Uterus (tissue), 3 donors: ENCODE measurements at regions not wholly inside any gene's neighbourhood (a gene's known extent, or its start where the extent isn't known, plus 50 kb on each side); places are given as distances from the start of the nearest gene placed in this dataset.

ENCODE experiments used
- DNase-seq, 2 donors: peaks; one replicate each; pipeline ENCODE4 v3.0.0-alpha.2; 2019 to 2020
- H3K27ac ChIP-seq, 2 donors: fragments of 200-600 bp; sonication (generic); 1 replicate in 1 of 2; 2 replicates in 1 of 2; pipeline ENCODE4 v1.5.1; 2016 to 2018
- H3K27me3 ChIP-seq, 2 donors: fragments of 200-600 bp; sonication (generic); one replicate each; pipeline ENCODE4 v1.5.1; 2018 to 2019; ENCODE audit warnings: control low read depth in 1 of 2
- H3K36me3 ChIP-seq, 2 donors: fragments of 200-600 bp; sonication (generic); one replicate each; pipeline ENCODE4 v1.5.1; 2019; ENCODE audit warnings: control low read depth in 1 of 2
- H3K4me1 ChIP-seq, 2 donors: fragments of 200-600 bp; sonication (generic); one replicate each; pipeline ENCODE4 v1.5.1; 2018 to 2019; ENCODE audit warnings: control low read depth in 1 of 2
- H3K4me3 ChIP-seq, 2 donors: fragments of 200-600 bp; sonication (generic); 1 replicate in 1 of 2; 2 replicates in 1 of 2; pipeline ENCODE4 v1.5.1; 2018 to 2019; ENCODE audit warnings: mild to moderate bottlenecking in 1 of 2
- H3K9me3 ChIP-seq, 2 donors: fragments of 200-600 bp; sonication (generic); one replicate each; pipeline ENCODE4 v1.5.1; 2019; ENCODE audit warnings: control low read depth in 1 of 2
- CTCF ChIP-seq, 4 experiments: fragments of 200-600 bp in 2 of 4; fragments of 450-650 bp in 2 of 4; sonication (generic) in 2 of 4; IDR thresholded peaks; one replicate each; pipeline ENCODE4 v1.5.1; 2016 to 2019; ENCODE audit warnings: antibody characterized with exemption in 4 of 4, mild to moderate bottlenecking in 2 of 4, moderate library complexity in 1 of 4
- POLR2A ChIP-seq, 2 donors: fragments of 450-650 bp; IDR thresholded peaks; one replicate each; pipeline ENCODE4 v1.6.1; 2016; ENCODE audit warnings: antibody characterized with exemption in 2 of 2, mild to moderate bottlenecking in 1 of 2, moderate library complexity in 1 of 2
- intact Hi-C: fragments of 100-400 bp; cut with DNase I; formaldehyde crosslinking; loops from one replicate; pipeline ENCODE4 v1.15.1; 2023; ENCODE audit warnings: low total_unique reads
- donor health status: DM: yes; HTN: yes; CAD: no.

- H3K9me3 ChIP-seq: no peaks in the 10 kb centered on the region
- no peak for DNase-seq
- no peaks in the 10 kb centered on the region for H3K36me3 ChIP-seq
- no peaks in the 10 kb centered on the region for H3K4me1 ChIP-seq
- no peak overlapping the region for H3K4me3 ChIP-seq
- H3K27me3 ChIP-seq: no peaks in the 10 kb centered on the region
- intact Hi-C loops: no loop called here
- TF ChIP-seq POLR2A (IDR thresholded peaks at IDR 0.05): no peak
- no peak for TF ChIP-seq CTCF (IDR thresholded peaks at IDR 0.05)
- no peak overlapping the region for H3K27ac ChIP-seq
These were observed 503.6 kb upstream of the ZFP42 start for GRCh38 chr4:187491959-187492358.

- Histone ChIP-seq H3K4me3 (no peak overlapping the region), H3K27ac (no peak overlapping the region), H3K9me3 (no peaks in the 10 kb centered on the region), H3K4me1 (no peaks in the 10 kb centered on the region), H3K36me3 (no peaks in the 10 kb centered on the region), H3K27me3 (no peaks in the 10 kb centered on the region)
- TF ChIP-seq CTCF (IDR thresholded peaks at IDR 0.05): no peak
- no peak for TF ChIP-seq POLR2A (IDR thresholded peaks at IDR 0.05)
- no peak for DNase-seq
- intact Hi-C loops: no loop called here
These were observed 501.9 kb upstream of the ZFP42 start for GRCh38 chr4:187493661-187494060.

GRCh38 chr4:187499956-187500355, 495.6 kb upstream of the ZFP42 start:
- no peak for TF ChIP-seq CTCF (IDR thresholded peaks at IDR 0.05)
- TF ChIP-seq POLR2A (IDR thresholded peaks at IDR 0.05): no peak
- no peaks in the 10 kb centered on the region for H3K4me1 ChIP-seq
- no peak for DNase-seq

GRCh38 chr4:187500796-187501195, 494.8 kb upstream of the ZFP42 start:
- intact Hi-C loops: no loop called here
- DNase-seq: no peak
- Histone ChIP-seq H3K27ac (no peak overlapping the region), H3K4me1 (no peaks in the 10 kb centered on the region), H3K4me3 (no peak overlapping the region), H3K9me3 (no peaks in the 10 kb centered on the region), H3K27me3 (no peaks in the 10 kb centered on the region), H3K36me3 (no peaks in the 10 kb centered on the region)
- no peak for TF ChIP-seq CTCF (IDR thresholded peaks at IDR 0.05)
- TF ChIP-seq POLR2A (IDR thresholded peaks at IDR 0.05): no peak

More at GRCh38 chr4:187499956-187500355, 495.6 kb upstream of the ZFP42 start:
- intact Hi-C loops: no loop called here
- H3K27ac ChIP-seq: no peak overlapping the region
- H3K36me3 ChIP-seq: no peaks in the 10 kb centered on the region
- H3K4me3 ChIP-seq: no peak overlapping the region
- no peaks in the 10 kb centered on the region for H3K27me3 ChIP-seq
- H3K9me3 ChIP-seq: no peaks in the 10 kb centered on the region

- intact Hi-C loops: no loop called here
- Histone ChIP-seq H3K9me3 (no peaks in the 10 kb centered on the region), H3K4me1 (no peaks in the 10 kb centered on the region), H3K27me3 (no peaks in the 10 kb centered on the region), H3K36me3 (no peaks in the 10 kb centered on the region), H3K4me3 (no peak overlapping the region), H3K27ac (no peak overlapping the region)
- no peak for TF ChIP-seq POLR2A (IDR thresholded peaks at IDR 0.05)
- no peak for TF ChIP-seq CTCF (IDR thresholded peaks at IDR 0.05)
- DNase-seq: no peak
These were observed 493.8 kb upstream of the ZFP42 start for GRCh38 chr4:187501731-187502130.
